MCF 10A (cell line): ENCODE measurements at regions not wholly inside any gene's neighbourhood (a gene's known extent, or its start where the extent isn't known, plus 50 kb on each side); places are given as distances from the start of the nearest gene placed in this dataset.

Experiments
- BruUV-seq: library from RNA; stranded (reverse); fragments of 400-500 nt; replicated peaks from 2 replicates; lab custom pipeline; 2021; lab: Mats Ljungman, UMichigan
- CTCF ChIA-PET: fragments of 300-600 bp; sonication (Branson Sonifier 250); formaldehyde crosslinking; extraction: SDS; loops from one replicate; lab custom pipeline; 2021; ENCODE audit warnings: antibody characterized with exemption, inconsistent platforms; lab: Yijun Ruan, JAX
- POLR2A ChIA-PET: fragments of 300-600, 350-650 bp; sonication (Branson Sonifier 250); formaldehyde crosslinking; extraction: SDS; loops from one replicate; lab custom pipeline; 2020; ENCODE audit warnings: antibody characterized with exemption, inconsistent platforms; lab: Yijun Ruan, JAX
- DNase-seq: peaks from one replicate; pipeline ENCODE4 v3.0.0-alpha.2; 2018; ENCODE audit not compliant: unreplicated experiment
- H3K27ac Mint-ChIP-seq: one replicate; pipeline ENCODE4 v1.8.0; 2022; ENCODE audit warnings: mild to moderate bottlenecking, low read depth, mixed read lengths; ENCODE audit not compliant: unreplicated experiment
- H3K27me3 Mint-ChIP-seq: one replicate; pipeline ENCODE4 v1.8.0; 2022; ENCODE audit warnings: mixed read lengths; ENCODE audit not compliant: insufficient read depth, unreplicated experiment
- H3K36me3 Mint-ChIP-seq: one replicate; pipeline ENCODE4 v1.8.0; 2022; ENCODE audit warnings: mild to moderate bottlenecking, moderate library complexity, mixed read lengths; ENCODE audit not compliant: insufficient read depth, unreplicated experiment
- H3K4me1 Mint-ChIP-seq: one replicate; pipeline ENCODE4 v1.8.0; 2022; ENCODE audit warnings: mixed read lengths; ENCODE audit not compliant: insufficient read depth, unreplicated experiment
- H3K4me3 Mint-ChIP-seq: one replicate; pipeline ENCODE4 v1.8.0; 2022; ENCODE audit warnings: mild to moderate bottlenecking, moderate library complexity, mixed read lengths; ENCODE audit not compliant: unreplicated experiment
- H3K9me3 Mint-ChIP-seq: one replicate; pipeline ENCODE4 v1.8.0; 2022; ENCODE audit warnings: mixed read lengths; ENCODE audit not compliant: unreplicated experiment
- CTCF ChIP-seq: fragments of 200-600 bp; IDR thresholded peaks from one replicate; pipeline ENCODE4 v1.8.0; 2022; ENCODE audit warnings: antibody characterized with exemption, mild to moderate bottlenecking; ENCODE audit not compliant: unreplicated experiment
- intact Hi-C: fragments of 100-400 bp; cut with micrococcal nuclease; formaldehyde crosslinking; loops from 2 replicates; pipeline ENCODE4 v1.14.1; 2022

- no peak overlapping the region for H3K27ac Mint-ChIP-seq
- H3K4me1 Mint-ChIP-seq = no peaks in the 10 kb centered on the region
- no peaks in the 10 kb centered on the region for H3K27me3 Mint-ChIP-seq
- TF ChIP-seq CTCF = no peak
- H3K36me3 Mint-ChIP-seq = no peaks in the 10 kb centered on the region
- CTCF ChIA-PET = interaction anchor here (0.7 to 7.6 kb wide), 14 partner anchors 9 to 351 kb away, joined by 3 to 65 read pairs (median 4); no protein-coding TSS in a partner anchor
- no peak overlapping the region for H3K4me3 Mint-ChIP-seq
- DNase-seq = no peak
- H3K9me3 Mint-ChIP-seq = no peaks in the 10 kb centered on the region
- intact Hi-C loops = no loop called here
- BruUV-seq = no TSS peak
- POLR2A ChIA-PET = interaction anchor here (0.7 kb wide), 1 partner anchor 859 kb away, joined by 3 read pairs; no protein-coding TSS in a partner anchor
These were observed 345.7 kb downstream of the DYSF start for GRCh38 chr2:71799013-71799575.

- H3K27ac Mint-ChIP-seq = no peak overlapping the region
- no peaks in the 10 kb centered on the region for H3K27me3 Mint-ChIP-seq
- peak; percentile 61 for DNase-seq
- intact Hi-C loops = loop anchor here (1.0 kb wide), 2 partner anchors 188 to 253 kb away; no protein-coding TSS in a partner anchor
- H3K4me3 Mint-ChIP-seq = no peak overlapping the region
- ChIA-PET POLR2A (no interaction called here), CTCF (interaction anchor here (0.6 to 7.6 kb wide), 32 partner anchors 10 to 798 kb away, joined by 3 to 65 read pairs (median 3); no protein-coding TSS in a partner anchor)
- no peaks in the 10 kb centered on the region for H3K9me3 Mint-ChIP-seq
- TF ChIP-seq CTCF = peak; percentile 72
- no peaks in the 10 kb centered on the region for H3K4me1 Mint-ChIP-seq
- H3K36me3 Mint-ChIP-seq = no peaks in the 10 kb centered on the region
- BruUV-seq = no TSS peak
These were observed 345.1 kb downstream of the DYSF start for GRCh38 chr2:71798266-71799012.

GRCh38 chr2:71797035-71797810 lies 343.9 kb downstream of the DYSF start:
- BruUV-seq = no TSS peak
- H3K27me3 Mint-ChIP-seq = no peaks in the 10 kb centered on the region
- no peak overlapping the region for H3K4me3 Mint-ChIP-seq
- no peak for DNase-seq
- CTCF ChIA-PET = interaction anchor here (0.6 to 7.6 kb wide), 29 partner anchors 12 to 1415 kb away, joined by 3 to 65 read pairs (median 3); no protein-coding TSS in a partner anchor
- H3K36me3 Mint-ChIP-seq = no peaks in the 10 kb centered on the region
- H3K9me3 Mint-ChIP-seq = no peaks in the 10 kb centered on the region
- intact Hi-C loops = no loop called here
- no peaks in the 10 kb centered on the region for H3K4me1 Mint-ChIP-seq
- POLR2A ChIA-PET = interaction anchor here (1.2 kb wide), 1 partner anchor 18 kb away, joined by 3 read pairs; no protein-coding TSS in a partner anchor
- H3K27ac Mint-ChIP-seq = no peak overlapping the region
- no peak for TF ChIP-seq CTCF
